ENCODE measurements at regions not wholly inside any gene's neighbourhood (a gene's known extent, or its start where the extent isn't known, plus 50 kb on each side); places are given as distances from the start of the nearest gene placed in this dataset.

GRCh38 chr2:81661081-81661480, 1356.5 kb upstream of the LRRTM1 start:
- TF ChIP-seq CTCF (IDR thresholded peaks at IDR 0.05) (no peak), POLR2A (IDR thresholded peaks at IDR 0.05) (no peak)

All from ovary (tissue), 3 donors.